Gastrocnemius medialis (tissue), 4 donors: ENCODE measurements at regions not wholly inside any gene's neighbourhood (a gene's known extent, or its start where the extent isn't known, plus 50 kb on each side); places are given as distances from the start of the nearest gene placed in this dataset.

ENCODE experiments used
- ATAC-seq, 2 donors: fragments of 150-250 bp; one replicate each; pipeline ENCODE4 v1.9.1; 2016
- DNase-seq, 2 donors: peaks; one replicate each; pipeline ENCODE4 v3.0.0-alpha.2; 2019
- H3K27ac ChIP-seq, 4 donors: fragments of 200-600 bp; sonication (generic); 1 replicate in 1 of 4; 2 replicates in 3 of 4; pipeline ENCODE4 v1.5.1; 2016 to 2018; ENCODE audit warnings: mild to moderate bottlenecking in 2 of 4, moderate library complexity in 1 of 4
- H3K27me3 ChIP-seq, 3 donors: fragments of 200-600 bp; sonication (generic) in 2 of 3; 1 replicate in 1 of 3; 2 replicates in 2 of 3; pipeline versions ENCODE4 v1.5.1 to v1.6.0; 2016 to 2019; ENCODE audit warnings: mild to moderate bottlenecking in 1 of 3, moderate library complexity in 1 of 3
- H3K36me3 ChIP-seq, 2 donors: fragments of 200-600 bp; sonication (generic) in 1 of 2; one replicate each; pipeline ENCODE4 v1.5.1; 2017 to 2018
- H3K4me1 ChIP-seq, 2 donors: fragments of 200-600 bp; sonication (generic) in 1 of 2; one replicate each; pipeline ENCODE4 v1.5.1; 2016 to 2017; ENCODE audit warnings: mild to moderate bottlenecking in 2 of 2
- H3K4me3 ChIP-seq, 4 donors: fragments of 200-600 bp; sonication (generic) in 3 of 4; 1 replicate in 1 of 4; 2 replicates in 3 of 4; pipeline ENCODE4 v1.5.1; 2016 to 2019; ENCODE audit warnings: mild to moderate bottlenecking in 2 of 4
- H3K9me3 ChIP-seq, 3 donors: fragments of 200-600 bp; sonication (generic) in 2 of 3; 1 replicate in 1 of 3; 2 replicates in 2 of 3; pipeline ENCODE4 v1.5.1; 2016 to 2019
- POLR2A ChIP-seq, 2 donors: fragments of 450-650 bp; IDR thresholded peaks; one replicate each; pipeline ENCODE4 v1.6.1; 2017; ENCODE audit warnings: antibody characterized with exemption in 2 of 2, mild to moderate bottlenecking in 2 of 2, moderate library complexity in 2 of 2
- in situ Hi-C, 4 donors: fragments of 200-750 bp; cut with MboI; loops; one replicate each; pipeline versions ENCODE4 v1.15.0 to v1.8.0; 2017; ENCODE audit warnings: low sequenced_read_pairs in 4 of 4
- intact Hi-C: fragments of 100-400 bp; cut with DNase I; formaldehyde crosslinking; loops from one replicate; pipeline ENCODE4 v1.15.1; 2023; ENCODE audit warnings: low total_unique reads
- TF ChIP-seq, protein P1 (sequence below), 5 experiments: fragments of 450-650 bp in 3 of 5; fragments of 200-600 bp in 2 of 5; sonication (generic) in 2 of 5; IDR thresholded peaks in 4 of 5; conservative IDR thresholded peaks in 1 of 5; 1 replicate in 4 of 5; 2 replicates in 1 of 5; pipeline ENCODE4 v1.5.1; 2016 to 2019; ENCODE audit warnings: antibody characterized with exemption in 5 of 5, mild to moderate bottlenecking in 3 of 5, moderate library complexity in 3 of 5

GRCh38 chr22:48357196-48357595 is 1470.5 kb downstream of the BRD1 start:
- peaks cover 0 to 4% (median 0%) of the 10 kb centered on the region in 3 donors for H3K27me3 ChIP-seq
- in situ Hi-C loops (no loop called here), intact Hi-C loops (no loop called here)
- H3K36me3 ChIP-seq, result no peaks in the 10 kb centered on the region
- H3K4me1 ChIP-seq, result no peaks in the 10 kb centered on the region
- no peaks in the 10 kb centered on the region for H3K9me3 ChIP-seq
- no peak overlapping the region for H3K27ac ChIP-seq
- no peak overlapping the region for H3K4me3 ChIP-seq
- TF ChIP-seq, protein P1, sequence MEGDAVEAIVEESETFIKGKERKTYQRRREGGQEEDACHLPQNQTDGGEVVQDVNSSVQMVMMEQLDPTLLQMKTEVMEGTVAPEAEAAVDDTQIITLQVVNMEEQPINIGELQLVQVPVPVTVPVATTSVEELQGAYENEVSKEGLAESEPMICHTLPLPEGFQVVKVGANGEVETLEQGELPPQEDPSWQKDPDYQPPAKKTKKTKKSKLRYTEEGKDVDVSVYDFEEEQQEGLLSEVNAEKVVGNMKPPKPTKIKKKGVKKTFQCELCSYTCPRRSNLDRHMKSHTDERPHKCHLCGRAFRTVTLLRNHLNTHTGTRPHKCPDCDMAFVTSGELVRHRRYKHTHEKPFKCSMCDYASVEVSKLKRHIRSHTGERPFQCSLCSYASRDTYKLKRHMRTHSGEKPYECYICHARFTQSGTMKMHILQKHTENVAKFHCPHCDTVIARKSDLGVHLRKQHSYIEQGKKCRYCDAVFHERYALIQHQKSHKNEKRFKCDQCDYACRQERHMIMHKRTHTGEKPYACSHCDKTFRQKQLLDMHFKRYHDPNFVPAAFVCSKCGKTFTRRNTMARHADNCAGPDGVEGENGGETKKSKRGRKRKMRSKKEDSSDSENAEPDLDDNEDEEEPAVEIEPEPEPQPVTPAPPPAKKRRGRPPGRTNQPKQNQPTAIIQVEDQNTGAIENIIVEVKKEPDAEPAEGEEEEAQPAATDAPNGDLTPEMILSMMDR (IDR thresholded peaks at IDR 0.05 in 4 of 5, conservative IDR thresholded peaks at IDR 0.05 in 1 of 5), result no peak
- TF ChIP-seq POLR2A (IDR thresholded peaks at IDR 0.05), result no peak
- no peak for DNase-seq
- no peak for ATAC-seq

DNA sequence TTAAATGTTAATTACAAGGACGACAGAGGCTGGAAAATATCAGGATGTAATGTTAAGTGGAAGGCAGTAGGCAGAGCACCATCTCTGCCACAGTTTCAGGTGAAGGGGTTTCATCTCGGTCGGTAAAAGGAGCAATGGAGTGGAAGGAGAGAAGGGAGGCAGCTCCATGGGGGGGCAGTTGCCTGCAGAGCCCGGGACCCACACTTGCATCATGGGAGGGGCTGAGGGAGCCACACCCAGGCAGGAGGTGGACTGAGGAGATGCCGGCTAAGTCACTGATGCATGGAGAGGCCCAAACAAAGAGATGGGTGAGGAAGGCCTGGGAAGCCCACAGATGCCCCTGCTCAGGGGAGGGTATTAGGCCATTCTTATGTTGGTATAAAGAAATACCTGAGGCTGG is 1470.9 kb downstream of the BRD1 start:
- no peak for DNase-seq
- H3K9me3 ChIP-seq, result no peaks in the 10 kb centered on the region
- intact Hi-C loops (no loop called here), in situ Hi-C loops (no loop called here)
- H3K4me1 ChIP-seq, result no peaks in the 10 kb centered on the region
- ATAC-seq, result no peak
- TF ChIP-seq, protein P1 (IDR thresholded peaks at IDR 0.05 in 4 of 5, conservative IDR thresholded peaks at IDR 0.05 in 1 of 5), result no peak
- H3K27ac ChIP-seq, result no peak overlapping the region
- H3K4me3 ChIP-seq, result no peak overlapping the region
- H3K27me3 ChIP-seq, result peaks cover 0 to 4% (median 0%) of the 10 kb centered on the region in 3 donors
- H3K36me3 ChIP-seq, result no peaks in the 10 kb centered on the region

DNA sequence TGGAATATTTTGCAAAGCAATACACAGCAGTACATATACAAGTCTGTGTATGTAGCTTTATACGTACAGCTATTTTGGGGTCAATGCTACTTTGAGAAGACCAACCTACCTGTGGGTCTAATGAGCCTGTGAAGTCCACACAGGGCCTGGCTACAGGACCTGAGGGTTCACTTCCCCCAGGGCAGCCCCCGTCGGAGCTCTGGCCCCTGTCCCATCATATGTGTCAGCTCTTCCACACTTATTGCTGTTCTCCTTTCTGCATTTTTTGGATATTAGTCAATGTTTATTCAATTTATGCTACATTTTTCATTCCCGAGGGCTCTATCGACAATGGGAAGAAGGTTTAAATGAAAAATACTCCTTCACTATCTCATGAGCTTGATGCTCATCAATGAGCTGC is 1473.6 kb downstream of the BRD1 start:
- Histone ChIP-seq H3K4me3 (no peak overlapping the region), H3K36me3 (no peaks in the 10 kb centered on the region), H3K27ac (no peak overlapping the region), H3K4me1 (no peaks in the 10 kb centered on the region), H3K9me3 (no peaks in the 10 kb centered on the region), H3K27me3 (peaks cover 0 to 9% (median 0%) of the 10 kb centered on the region in 3 donors)
- no peak for TF ChIP-seq POLR2A (IDR thresholded peaks at IDR 0.05)
- TF ChIP-seq, protein P1 (IDR thresholded peaks at IDR 0.05 in 4 of 5, conservative IDR thresholded peaks at IDR 0.05 in 1 of 5), result no peak
- DNase-seq (no peak), ATAC-seq (no peak)
- intact Hi-C loops (no loop called here), in situ Hi-C loops (no loop called here)

DNA sequence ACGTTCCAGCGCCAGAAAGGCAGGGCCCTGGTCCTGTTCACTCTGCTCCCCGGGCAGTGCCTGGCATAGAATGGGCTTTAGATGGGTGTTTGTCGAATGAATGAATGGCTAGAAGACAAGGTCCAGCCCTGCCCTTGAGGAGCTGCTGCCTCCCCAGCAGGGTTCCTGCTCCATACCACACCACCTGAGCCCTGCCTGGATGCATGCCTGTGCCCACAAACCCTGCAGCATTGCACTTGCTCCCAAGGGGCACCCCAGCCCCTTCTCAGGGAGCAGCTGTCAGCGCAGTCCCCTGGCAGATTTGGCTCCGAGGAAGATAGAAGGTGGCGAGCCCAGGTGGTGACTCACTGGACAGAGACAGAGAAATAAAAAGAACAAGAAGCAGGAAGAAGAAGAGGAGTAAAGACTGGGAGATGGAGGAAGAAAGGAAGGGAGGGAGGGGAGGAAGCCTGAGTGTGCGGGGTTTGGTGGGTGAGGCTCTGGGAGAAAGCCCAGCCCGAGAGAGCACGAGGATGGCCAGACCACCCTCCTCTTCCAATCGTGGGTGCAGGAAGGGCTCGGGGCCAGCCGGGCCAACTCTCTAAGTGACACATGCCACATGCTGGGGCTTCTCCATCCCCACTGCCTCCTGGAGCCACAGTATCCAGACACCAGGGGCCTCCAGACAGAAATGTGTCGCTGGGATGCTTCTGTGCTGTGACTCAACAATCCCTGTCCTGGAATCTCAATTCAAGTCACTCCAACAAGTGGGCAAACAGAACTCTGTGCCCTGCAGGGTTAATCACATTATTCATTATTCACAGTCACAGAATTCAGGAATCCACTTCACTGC is 1474.3 kb downstream of the BRD1 start:
- H3K27me3 ChIP-seq, result peaks cover 0 to 6% (median 0%) of the 10 kb centered on the region in 3 donors
- in situ Hi-C loops, result no loop called here
- ATAC-seq (no peak), DNase-seq (no peak)
- H3K36me3 ChIP-seq, result no peaks in the 10 kb centered on the region
- H3K9me3 ChIP-seq, result no peaks in the 10 kb centered on the region
- no peak overlapping the region for H3K27ac ChIP-seq
- TF ChIP-seq POLR2A (IDR thresholded peaks at IDR 0.05), result no peak
- TF ChIP-seq, protein P1 (IDR thresholded peaks at IDR 0.05 in 4 of 5, conservative IDR thresholded peaks at IDR 0.05 in 1 of 5), result no peak
- H3K4me1 ChIP-seq, result no peaks in the 10 kb centered on the region
- intact Hi-C loops, result no loop called here
- no peak overlapping the region for H3K4me3 ChIP-seq
